Gastrocnemius medialis (tissue), 4 donors: ENCODE measurements at regions not wholly inside any gene's neighbourhood (a gene's known extent, or its start where the extent isn't known, plus 50 kb on each side); places are given as distances from the start of the nearest gene placed in this dataset.

Source experiments
- POLR2A ChIP-seq, 2 donors: fragments of 450-650 bp; IDR thresholded peaks; one replicate each; pipeline ENCODE4 v1.6.1; 2017; ENCODE audit warnings: antibody characterized with exemption in 2 of 2, mild to moderate bottlenecking in 2 of 2, moderate library complexity in 2 of 2
- TF ChIP-seq, protein P1 (sequence below), 5 experiments: fragments of 450-650 bp in 3 of 5; fragments of 200-600 bp in 2 of 5; sonication (generic) in 2 of 5; IDR thresholded peaks in 4 of 5; conservative IDR thresholded peaks in 1 of 5; 1 replicate in 4 of 5; 2 replicates in 1 of 5; pipeline ENCODE4 v1.5.1; 2016 to 2019; ENCODE audit warnings: antibody characterized with exemption in 5 of 5, mild to moderate bottlenecking in 3 of 5, moderate library complexity in 3 of 5

DNA sequence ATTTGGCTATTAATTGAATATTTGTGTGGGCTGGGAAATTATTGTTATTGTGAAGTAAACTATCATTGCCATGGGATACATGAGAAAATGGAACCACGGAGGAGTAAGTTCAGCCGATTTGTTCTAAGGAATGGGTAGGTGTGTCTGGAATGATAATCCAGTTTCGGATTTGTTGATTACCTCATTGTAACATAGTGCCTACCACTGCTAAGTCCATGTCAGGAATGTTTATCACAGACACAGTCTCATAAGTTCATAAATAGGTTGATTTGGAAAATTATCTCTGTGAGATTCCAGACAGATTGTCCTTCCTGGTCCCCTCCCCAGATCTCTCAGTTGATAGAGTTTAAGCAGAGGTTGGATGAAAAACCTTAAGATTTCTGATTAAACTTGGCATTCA is 78.1 kb upstream of the MAST4 start:
- TF ChIP-seq, protein P1, sequence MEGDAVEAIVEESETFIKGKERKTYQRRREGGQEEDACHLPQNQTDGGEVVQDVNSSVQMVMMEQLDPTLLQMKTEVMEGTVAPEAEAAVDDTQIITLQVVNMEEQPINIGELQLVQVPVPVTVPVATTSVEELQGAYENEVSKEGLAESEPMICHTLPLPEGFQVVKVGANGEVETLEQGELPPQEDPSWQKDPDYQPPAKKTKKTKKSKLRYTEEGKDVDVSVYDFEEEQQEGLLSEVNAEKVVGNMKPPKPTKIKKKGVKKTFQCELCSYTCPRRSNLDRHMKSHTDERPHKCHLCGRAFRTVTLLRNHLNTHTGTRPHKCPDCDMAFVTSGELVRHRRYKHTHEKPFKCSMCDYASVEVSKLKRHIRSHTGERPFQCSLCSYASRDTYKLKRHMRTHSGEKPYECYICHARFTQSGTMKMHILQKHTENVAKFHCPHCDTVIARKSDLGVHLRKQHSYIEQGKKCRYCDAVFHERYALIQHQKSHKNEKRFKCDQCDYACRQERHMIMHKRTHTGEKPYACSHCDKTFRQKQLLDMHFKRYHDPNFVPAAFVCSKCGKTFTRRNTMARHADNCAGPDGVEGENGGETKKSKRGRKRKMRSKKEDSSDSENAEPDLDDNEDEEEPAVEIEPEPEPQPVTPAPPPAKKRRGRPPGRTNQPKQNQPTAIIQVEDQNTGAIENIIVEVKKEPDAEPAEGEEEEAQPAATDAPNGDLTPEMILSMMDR (IDR thresholded peaks at IDR 0.05 in 4 of 5, conservative IDR thresholded peaks at IDR 0.05 in 1 of 5) = no peak
- no peak for TF ChIP-seq POLR2A (IDR thresholded peaks at IDR 0.05)
